GM12865 (cell line): ENCODE measurements at regions not wholly inside any gene's neighbourhood (a gene's known extent, or its start where the extent isn't known, plus 50 kb on each side); places are given as distances from the start of the nearest gene placed in this dataset.

ENCODE experiments used
- DNase-seq: peaks from one replicate; pipeline ENCODE4 v3.0.0; 2010; ENCODE audit warnings: low read depth
- H3K4me3 ChIP-seq: 2 replicates; pipeline ENCODE4 v1.5.1; 2011; ENCODE audit warnings: mild to moderate bottlenecking, low read depth, low read length, control low read depth
- CTCF ChIP-seq: IDR thresholded peaks from 2 replicates; pipeline ENCODE4 v1.5.1; 2011; ENCODE audit warnings: low read length, control low read depth, low read depth, inconsistent platforms; ENCODE audit not compliant: insufficient read depth; ENCODE audit errors: missing control alignments

- TF ChIP-seq CTCF, result no peak
- no peak for DNase-seq
- H3K4me3 ChIP-seq, result no peak overlapping the region
Observed at GRCh38 chr14:36398463-36399291, 78.2 kb upstream of the MBIP start.

- DNase-seq, result no peak
- no peak for TF ChIP-seq CTCF
- H3K4me3 ChIP-seq, result no peak overlapping the region
Observed at GRCh38 chr14:36397357-36397756, 76.9 kb upstream of the MBIP start.

- no peak for TF ChIP-seq CTCF
Observed at GRCh38 chr14:36396798-36397197, 76.4 kb upstream of the MBIP start.

GRCh38 chr14:36394593-36394992 is 74.2 kb upstream of the MBIP start:
- no peak for TF ChIP-seq CTCF
- DNase-seq, result no peak
- no peak overlapping the region for H3K4me3 ChIP-seq

More at GRCh38 chr14:36396798-36397197, 76.4 kb upstream of the MBIP start:
- no peak overlapping the region for H3K4me3 ChIP-seq
- DNase-seq, result no peak

GRCh38 chr14:36390718-36391117 is 70.3 kb upstream of the MBIP start:
- DNase-seq, result no peak
- no peak overlapping the region for H3K4me3 ChIP-seq
- no peak for TF ChIP-seq CTCF

- no peak for TF ChIP-seq CTCF
- DNase-seq, result no peak
- H3K4me3 ChIP-seq, result no peak overlapping the region
Observed at GRCh38 chr14:36383767-36384431, 63.5 kb upstream of the MBIP start.
